ENCODE measurements at regions not wholly inside any gene's neighbourhood (a gene's known extent, or its start where the extent isn't known, plus 50 kb on each side); places are given as distances from the start of the nearest gene placed in this dataset.

GRCh38 chr22:46066691-46067090, 83.6 kb upstream of the PPARA start:
- TF ChIP-seq POLR2AphosphoS5 (IDR thresholded peaks at IDR 0.05; ENCODE audit: low read depth, low read length) (no peak), POLR2A (IDR thresholded peaks at IDR 0.05; ENCODE audit: low read depth, low read length) (no peak)

Data from GM12892 (cell line).